ENCODE measurements at regions not wholly inside any gene's neighbourhood (a gene's known extent, or its start where the extent isn't known, plus 50 kb on each side); places are given as distances from the start of the nearest gene placed in this dataset. TPM values are rescaled to one million over a fixed set of nuclear protein-coding genes. Genes with fewer than 3 reads are reported as not detected.

Small RNA genes lying in the stretch of these regions (small RNA-seq; reads per million reads assigned to genes)
- gene MIR466 (ENCODE audit: insufficient read depth) (not detected), gene RNA5SP127 (ENCODE audit: insufficient read depth) (not detected)
